HG02981 (cell line): ENCODE measurements at regions not wholly inside any gene's neighbourhood (a gene's known extent, or its start where the extent isn't known, plus 50 kb on each side); places are given as distances from the start of the nearest gene placed in this dataset.

Experiments used
- ATAC-seq: cut with Tn5 transposase; IDR thresholded peaks from one replicate; pipeline ENCODE4 v1.9.1; 2021; ENCODE audit warnings: mild to moderate bottlenecking, moderate library complexity; ENCODE audit not compliant: unreplicated experiment

- ATAC-seq = no peak
Measured at GRCh38 chr6:156107624-156108101, 652.0 kb upstream of the NOX3 start.

- ATAC-seq = no peak
Measured at GRCh38 chr6:156102129-156102528, 646.5 kb upstream of the NOX3 start.

DNA sequence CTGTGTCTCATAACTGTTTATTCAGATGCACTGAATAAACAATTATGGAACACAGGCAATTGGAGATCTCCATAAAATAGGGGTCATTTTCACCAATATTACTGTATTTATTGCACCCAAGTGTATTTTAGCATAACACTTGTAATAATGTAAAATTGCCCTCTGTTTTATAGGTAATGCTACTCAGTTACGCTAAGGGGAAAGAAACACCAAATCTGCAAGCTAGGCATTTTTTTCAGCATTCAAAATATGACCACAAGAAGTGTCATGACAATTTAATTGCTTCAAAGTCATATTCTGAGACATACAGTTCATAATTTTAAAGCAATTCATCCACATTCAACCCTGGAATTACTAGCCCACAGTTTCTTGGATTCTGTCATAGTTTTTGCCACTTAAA, 643.2 kb upstream of the NOX3 start:
- ATAC-seq = no peak

DNA sequence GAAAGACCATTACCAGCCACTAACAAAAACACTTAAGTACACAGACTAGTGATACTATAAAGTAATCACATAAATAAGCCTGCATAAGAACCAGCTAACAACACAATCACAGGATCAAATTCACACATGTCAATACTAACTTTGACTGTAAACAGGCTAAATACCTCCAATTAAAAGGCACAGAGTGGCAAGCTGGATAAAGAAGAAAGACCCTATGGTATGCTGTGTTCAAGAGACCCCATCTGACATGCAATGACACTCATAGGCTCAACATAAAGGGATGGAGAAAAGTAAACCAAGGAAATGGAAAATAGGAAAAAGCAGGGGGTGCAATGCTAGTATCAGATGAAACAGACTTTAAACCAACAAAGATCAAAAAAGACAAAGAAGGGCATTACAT, 631.8 kb upstream of the NOX3 start:
- ATAC-seq = no peak

DNA sequence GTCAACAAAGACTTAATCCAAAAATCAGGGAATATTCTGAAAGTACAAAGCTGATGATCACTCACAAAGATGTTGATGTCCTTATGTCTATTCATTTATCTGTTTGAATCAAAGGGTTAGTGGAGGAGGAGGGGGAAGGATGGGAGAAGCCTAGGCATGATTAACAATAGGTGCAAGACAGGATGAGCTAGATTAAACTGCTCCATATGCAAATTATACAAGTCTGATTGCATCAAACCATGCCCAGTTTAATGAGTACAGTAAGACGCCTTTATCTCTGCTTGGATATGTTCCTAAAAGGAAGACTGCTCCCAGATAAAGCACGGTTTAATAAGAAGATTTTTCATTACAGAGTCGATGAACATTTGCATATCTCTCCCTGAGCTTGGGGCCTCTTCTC, 626.4 kb upstream of the NOX3 start:
- ATAC-seq = no peak

GRCh38 chr6:156080371-156080770, 624.7 kb upstream of the NOX3 start:
- ATAC-seq = no peak

DNA sequence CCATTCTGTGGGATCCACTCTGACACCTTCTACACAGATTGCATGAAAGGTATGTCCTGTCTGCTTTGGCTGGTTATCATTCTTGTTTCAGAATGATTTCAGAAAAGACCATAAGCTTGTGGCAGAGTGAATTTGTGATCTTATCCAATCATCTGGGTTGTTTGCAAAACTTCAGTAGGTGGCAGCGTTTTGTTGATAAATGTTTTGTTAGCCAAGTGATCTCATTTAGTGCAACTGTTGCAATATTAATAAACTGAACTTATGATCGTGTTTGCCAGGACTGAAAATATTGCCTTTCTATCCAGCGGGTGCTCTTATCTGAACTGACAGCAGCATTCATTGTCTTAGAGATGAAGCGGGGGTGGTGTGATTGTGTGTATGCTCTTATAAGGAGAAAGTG, 613.2 kb upstream of the NOX3 start:
- no peak for ATAC-seq

DNA sequence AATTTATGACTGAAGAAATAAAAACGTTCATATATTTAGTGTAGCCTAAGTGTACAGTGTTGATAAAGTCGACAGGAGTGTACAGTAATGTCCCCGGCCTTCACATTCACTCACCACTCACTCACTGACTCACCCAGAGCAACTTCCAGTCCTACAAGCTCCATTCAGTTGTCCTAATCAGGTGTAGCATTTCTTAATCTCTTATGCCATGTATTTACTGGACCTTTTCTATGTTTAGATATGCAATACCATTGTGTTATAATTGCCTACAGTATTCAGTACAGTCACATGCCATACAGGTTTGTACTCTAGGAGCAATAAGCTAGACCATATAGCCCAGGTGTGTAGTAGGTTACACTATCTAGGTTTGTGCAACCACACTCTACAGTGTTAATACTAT, 610.2 kb upstream of the NOX3 start:
- ATAC-seq = no peak

DNA sequence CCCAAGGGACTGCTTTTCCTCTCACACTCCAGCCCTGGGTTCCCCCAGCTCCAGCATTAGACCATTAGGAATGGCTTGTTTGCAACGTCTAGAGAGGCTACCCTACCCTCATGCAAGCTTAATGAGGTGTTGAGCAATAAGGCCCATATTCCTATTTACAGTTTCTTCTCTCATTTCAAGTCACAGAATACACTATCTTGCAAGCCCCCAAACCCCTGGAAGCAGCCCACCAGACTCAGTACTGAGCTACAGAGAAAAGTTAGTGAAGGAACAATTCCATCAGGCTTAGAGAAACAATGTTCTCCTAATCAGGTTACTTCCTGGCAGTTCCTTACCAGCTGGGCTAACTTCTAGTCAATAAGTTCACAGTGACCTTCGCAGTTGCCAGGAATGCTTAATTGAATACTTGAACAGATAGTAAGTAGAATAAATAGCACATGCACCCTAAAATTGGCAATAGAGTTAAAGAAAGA, 606.5 kb upstream of the NOX3 start:
- ATAC-seq = no peak

GRCh38 chr6:156061465-156061864, 605.8 kb upstream of the NOX3 start:
- no peak for ATAC-seq

DNA sequence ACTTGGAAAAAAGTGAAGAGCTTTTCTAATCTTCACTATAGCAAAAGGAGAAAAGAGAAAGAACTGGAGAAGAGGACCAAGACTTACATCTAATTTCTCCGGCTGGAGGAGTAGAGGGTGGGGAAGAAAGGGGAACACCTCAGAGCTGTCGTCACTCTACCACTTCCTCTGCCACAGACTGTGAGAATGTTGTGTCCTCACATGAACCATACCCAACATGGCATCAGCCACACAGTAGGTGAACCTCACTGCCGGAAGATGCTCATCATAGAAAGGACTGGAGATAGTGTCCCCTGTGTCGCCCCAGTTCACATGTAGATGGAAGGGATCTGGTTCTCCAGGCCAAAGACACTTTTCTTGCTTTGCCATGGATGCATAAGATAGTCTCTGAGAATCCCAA, 604.4 kb upstream of the NOX3 start:
- ATAC-seq = no peak

DNA sequence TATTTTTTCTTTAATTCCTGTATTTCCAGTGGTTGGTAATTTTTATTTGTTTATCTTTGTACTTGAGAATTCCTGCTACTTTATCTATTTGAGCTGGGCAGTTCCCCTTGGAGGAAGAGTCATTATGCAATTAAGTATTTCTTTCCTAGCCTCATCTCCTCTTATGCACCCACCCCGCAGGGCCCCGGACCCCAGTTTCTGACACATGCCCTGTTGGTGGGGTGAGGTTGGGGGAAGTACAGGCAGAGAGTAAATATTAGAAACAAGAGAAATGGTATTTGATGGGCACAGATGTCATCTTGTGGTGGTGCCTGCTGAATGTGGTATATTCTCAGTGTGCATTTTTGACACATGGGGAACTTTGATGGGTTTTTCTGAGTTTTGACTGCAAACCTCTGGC, 602.7 kb upstream of the NOX3 start:
- ATAC-seq = no peak

- no peak for ATAC-seq
Measured at GRCh38 chr6:156057869-156058268, 602.2 kb upstream of the NOX3 start.

DNA sequence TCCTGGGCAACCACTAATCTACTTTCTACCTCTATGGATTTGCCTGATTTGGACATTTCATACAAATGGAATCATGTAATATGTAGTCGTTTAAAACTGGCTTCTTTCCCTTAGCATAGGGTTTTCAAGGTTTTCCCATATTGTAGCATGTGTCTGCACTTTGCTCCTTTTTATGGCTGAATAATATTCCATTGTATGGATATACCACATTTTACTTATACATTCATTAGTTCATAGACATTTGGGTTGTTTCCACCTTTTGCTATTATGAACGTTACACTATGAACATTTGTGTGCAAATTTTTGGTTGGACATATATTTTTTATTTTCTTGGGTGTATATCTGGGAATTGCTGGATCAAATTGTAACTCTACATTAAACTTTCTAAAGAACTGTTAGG, 600.4 kb upstream of the NOX3 start:
- ATAC-seq = no peak

GRCh38 chr6:156053626-156054025, 598.0 kb upstream of the NOX3 start:
- no peak for ATAC-seq

DNA sequence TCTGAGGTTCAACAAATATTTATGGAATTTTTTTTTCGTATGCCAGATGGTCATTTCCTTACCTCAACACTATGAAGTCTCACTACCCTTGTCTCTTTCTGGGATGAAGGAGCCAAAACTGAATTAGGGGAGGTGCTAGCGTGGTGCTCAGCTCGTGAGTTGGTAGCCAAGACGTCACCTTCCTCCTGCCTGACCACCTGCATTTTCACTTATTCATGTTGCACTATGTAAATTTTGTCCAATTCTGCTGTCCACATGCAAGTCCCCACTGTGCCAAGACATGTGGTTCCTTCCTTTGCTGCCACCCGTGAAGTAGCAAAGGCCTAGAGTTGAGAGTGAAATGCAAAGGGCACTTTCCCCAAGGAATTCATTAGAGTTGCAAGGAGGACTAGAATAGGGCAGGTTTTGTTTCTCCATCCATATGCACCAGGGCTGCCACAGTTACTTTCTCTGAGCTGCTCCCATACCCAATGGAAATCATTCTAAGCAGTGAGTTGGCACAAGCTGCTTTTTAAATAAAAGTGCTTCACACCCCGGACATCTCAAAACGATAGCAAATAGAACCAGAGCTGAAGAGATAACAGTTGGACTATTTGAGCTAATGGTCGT, 591.3 kb upstream of the NOX3 start:
- no peak for ATAC-seq

DNA sequence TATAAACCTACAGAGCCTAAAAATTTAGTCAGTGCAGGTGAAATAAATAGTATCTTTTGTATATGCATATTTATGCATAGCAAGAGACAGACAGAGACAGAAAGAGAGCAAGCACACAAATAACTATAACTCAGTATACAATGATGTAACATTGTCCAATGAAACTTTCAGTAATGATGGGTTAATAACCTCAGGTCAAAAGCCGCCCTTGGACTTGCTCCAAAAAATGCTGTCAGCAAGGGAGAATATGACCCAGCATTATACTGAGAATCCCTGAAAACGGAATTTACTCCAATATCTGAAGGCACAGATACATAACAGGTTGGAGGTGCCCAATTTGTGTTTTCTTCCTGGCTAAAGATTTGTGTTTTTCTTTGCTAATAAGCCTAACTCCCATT, 590.6 kb upstream of the NOX3 start:
- no peak for ATAC-seq

- no peak for ATAC-seq
Measured at GRCh38 chr6:156045401-156046267, 590.0 kb upstream of the NOX3 start.

GRCh38 chr6:156033598-156033997, 578.0 kb upstream of the NOX3 start:
- ATAC-seq = no peak

DNA sequence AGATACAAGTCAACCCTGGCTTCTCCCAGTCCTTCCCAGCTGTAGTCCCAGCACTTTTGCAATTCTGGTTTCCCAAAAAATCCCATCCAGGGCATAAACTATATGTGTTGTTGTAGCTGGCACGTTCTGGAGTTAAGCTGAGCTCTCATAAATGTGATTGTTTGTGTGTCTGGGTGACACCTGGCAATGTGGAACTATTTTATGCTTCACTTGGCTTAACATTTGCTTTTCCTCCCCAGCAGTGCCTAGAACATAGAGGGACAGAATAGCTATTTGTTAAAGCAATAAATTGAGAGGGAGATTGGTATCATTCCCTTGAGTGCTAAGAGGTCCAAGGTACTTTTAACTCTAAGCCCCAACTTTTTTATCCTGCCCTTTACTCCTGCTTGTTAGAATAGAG, 575.9 kb upstream of the NOX3 start:
- ATAC-seq = no peak

GRCh38 chr6:156030053-156030452, 574.4 kb upstream of the NOX3 start:
- no peak for ATAC-seq

DNA sequence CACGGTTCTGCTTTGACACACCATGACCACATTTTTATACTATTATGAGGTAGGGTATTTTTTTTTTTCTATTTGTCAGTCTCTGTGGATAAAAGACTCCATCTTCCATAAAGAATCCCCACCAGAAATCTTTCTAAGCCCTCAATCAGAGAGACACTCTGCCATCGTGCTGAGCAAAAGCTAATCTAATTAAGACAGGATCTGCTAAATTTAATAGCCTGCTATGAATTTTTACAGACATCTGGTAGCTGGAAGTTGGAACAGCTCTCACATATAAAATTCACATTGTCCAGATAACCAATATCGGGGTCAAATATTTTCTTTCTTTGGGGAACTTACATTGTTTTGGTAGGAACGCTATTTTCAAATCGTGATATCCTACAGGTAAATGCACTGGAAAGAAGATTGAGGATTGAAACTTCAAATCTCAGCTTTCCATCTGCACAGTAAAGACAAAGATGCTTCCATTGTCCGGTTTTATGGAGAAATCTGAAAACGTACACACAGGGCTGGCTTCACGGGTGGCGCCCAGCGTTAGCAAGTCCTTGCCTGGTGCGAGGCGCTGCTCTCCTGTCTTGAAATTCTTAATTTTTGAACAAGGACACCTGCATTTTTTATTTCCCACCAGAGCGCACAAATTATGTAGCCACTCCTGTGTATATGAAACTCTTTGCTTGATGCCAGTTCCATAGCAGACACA, 573.8 kb upstream of the NOX3 start:
- no peak for ATAC-seq
